ENCODE measurements at regions not wholly inside any gene's neighbourhood (a gene's known extent, or its start where the extent isn't known, plus 50 kb on each side); places are given as distances from the start of the nearest gene placed in this dataset.

DNA sequence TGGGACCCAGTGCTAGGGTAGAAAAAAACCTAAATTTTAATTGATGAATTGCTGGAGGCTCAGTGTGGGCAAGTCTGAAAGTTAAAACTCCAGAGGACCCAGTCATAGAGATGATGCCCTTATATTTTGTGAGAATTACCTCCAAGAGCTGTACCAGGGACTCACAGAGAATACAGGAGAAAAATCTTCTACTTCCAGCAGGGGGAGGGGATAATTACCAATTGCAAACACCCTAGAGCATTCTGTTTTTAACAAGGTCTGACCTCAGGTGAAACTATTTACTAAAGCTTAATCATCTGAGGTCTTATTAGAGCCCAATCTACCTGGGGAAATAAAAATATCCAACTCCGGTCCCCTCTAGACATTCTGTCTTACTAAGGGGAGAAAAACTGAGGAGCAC lies 994.7 kb upstream of the MIR17HG start:
- TF ChIP-seq, protein P1, sequence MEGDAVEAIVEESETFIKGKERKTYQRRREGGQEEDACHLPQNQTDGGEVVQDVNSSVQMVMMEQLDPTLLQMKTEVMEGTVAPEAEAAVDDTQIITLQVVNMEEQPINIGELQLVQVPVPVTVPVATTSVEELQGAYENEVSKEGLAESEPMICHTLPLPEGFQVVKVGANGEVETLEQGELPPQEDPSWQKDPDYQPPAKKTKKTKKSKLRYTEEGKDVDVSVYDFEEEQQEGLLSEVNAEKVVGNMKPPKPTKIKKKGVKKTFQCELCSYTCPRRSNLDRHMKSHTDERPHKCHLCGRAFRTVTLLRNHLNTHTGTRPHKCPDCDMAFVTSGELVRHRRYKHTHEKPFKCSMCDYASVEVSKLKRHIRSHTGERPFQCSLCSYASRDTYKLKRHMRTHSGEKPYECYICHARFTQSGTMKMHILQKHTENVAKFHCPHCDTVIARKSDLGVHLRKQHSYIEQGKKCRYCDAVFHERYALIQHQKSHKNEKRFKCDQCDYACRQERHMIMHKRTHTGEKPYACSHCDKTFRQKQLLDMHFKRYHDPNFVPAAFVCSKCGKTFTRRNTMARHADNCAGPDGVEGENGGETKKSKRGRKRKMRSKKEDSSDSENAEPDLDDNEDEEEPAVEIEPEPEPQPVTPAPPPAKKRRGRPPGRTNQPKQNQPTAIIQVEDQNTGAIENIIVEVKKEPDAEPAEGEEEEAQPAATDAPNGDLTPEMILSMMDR (IDR thresholded peaks at IDR 0.05) = no peak
- TF ChIP-seq EP300 (IDR thresholded peaks at IDR 0.05; ENCODE audit: low read depth) (no peak), POLR2A (IDR thresholded peaks at IDR 0.05) (no peak)
